ENCODE measurements at regions not wholly inside any gene's neighbourhood (a gene's known extent, or its start where the extent isn't known, plus 50 kb on each side); places are given as distances from the start of the nearest gene placed in this dataset.

GRCh38 chr2:139380051-139380450 is 599.9 kb upstream of the NXPH2 start:
- H3K27me3 Mint-ChIP-seq, result no peaks in the 10 kb centered on the region
- H3K27ac Mint-ChIP-seq, result no peak overlapping the region
- H3K4me1 Mint-ChIP-seq, result no peaks in the 10 kb centered on the region
- no peak for ATAC-seq
- H3K4me3 Mint-ChIP-seq, result no peak overlapping the region
- H3K36me3 Mint-ChIP-seq, result no peaks in the 10 kb centered on the region
- H3K9me3 Mint-ChIP-seq, result peaks cover 17% of the 10 kb centered on the region

GRCh38 chr2:139378373-139378772 is 598.2 kb upstream of the NXPH2 start:
- peaks cover 17% of the 10 kb centered on the region for H3K9me3 Mint-ChIP-seq
- H3K4me3 Mint-ChIP-seq, result no peak overlapping the region
- H3K4me1 Mint-ChIP-seq, result no peaks in the 10 kb centered on the region
- no peaks in the 10 kb centered on the region for H3K36me3 Mint-ChIP-seq
- H3K27ac Mint-ChIP-seq, result no peak overlapping the region
- H3K27me3 Mint-ChIP-seq, result no peaks in the 10 kb centered on the region
- ATAC-seq, result no peak

- peaks cover 15% of the 10 kb centered on the region for H3K9me3 Mint-ChIP-seq
- H3K4me3 Mint-ChIP-seq, result no peak overlapping the region
- no peaks in the 10 kb centered on the region for H3K4me1 Mint-ChIP-seq
- no peaks in the 10 kb centered on the region for H3K36me3 Mint-ChIP-seq
- no peak overlapping the region for H3K27ac Mint-ChIP-seq
- ATAC-seq, result no peak
- H3K27me3 Mint-ChIP-seq, result no peaks in the 10 kb centered on the region
Measured at GRCh38 chr2:139374296-139374850, 594.2 kb upstream of the NXPH2 start.

- peaks cover 4% of the 10 kb centered on the region for H3K9me3 Mint-ChIP-seq
- no peaks in the 10 kb centered on the region for H3K4me1 Mint-ChIP-seq
- H3K4me3 Mint-ChIP-seq, result no peak overlapping the region
- H3K27ac Mint-ChIP-seq, result no peak overlapping the region
- no peaks in the 10 kb centered on the region for H3K36me3 Mint-ChIP-seq
- no peak for ATAC-seq
- no peaks in the 10 kb centered on the region for H3K27me3 Mint-ChIP-seq
Measured at GRCh38 chr2:139369423-139370409, 589.5 kb upstream of the NXPH2 start.

- no peaks in the 10 kb centered on the region for H3K4me1 Mint-ChIP-seq
- peaks cover 8% of the 10 kb centered on the region for H3K9me3 Mint-ChIP-seq
- no peaks in the 10 kb centered on the region for H3K36me3 Mint-ChIP-seq
- H3K27me3 Mint-ChIP-seq, result no peaks in the 10 kb centered on the region
- H3K27ac Mint-ChIP-seq, result no peak overlapping the region
- no peak for ATAC-seq
- no peak overlapping the region for H3K4me3 Mint-ChIP-seq
Measured at GRCh38 chr2:139367416-139367815, 587.2 kb upstream of the NXPH2 start.

- no peak for ATAC-seq
Measured at GRCh38 chr2:139366681-139367080, 586.5 kb upstream of the NXPH2 start.

GRCh38 chr2:139365189-139365588 is 585.0 kb upstream of the NXPH2 start:
- no peaks in the 10 kb centered on the region for H3K4me1 Mint-ChIP-seq

More at GRCh38 chr2:139366681-139367080, 586.5 kb upstream of the NXPH2 start:
- H3K9me3 Mint-ChIP-seq, result peaks cover 8% of the 10 kb centered on the region
- no peaks in the 10 kb centered on the region for H3K4me1 Mint-ChIP-seq
- H3K4me3 Mint-ChIP-seq, result no peak overlapping the region
- H3K27me3 Mint-ChIP-seq, result no peaks in the 10 kb centered on the region
- H3K27ac Mint-ChIP-seq, result no peak overlapping the region
- H3K36me3 Mint-ChIP-seq, result no peaks in the 10 kb centered on the region

GRCh38 chr2:139360654-139361053 is 580.5 kb upstream of the NXPH2 start:
- Mint-ChIP-seq H3K9me3 (peaks cover 5% of the 10 kb centered on the region), H3K27me3 (no peaks in the 10 kb centered on the region), H3K4me3 (no peak overlapping the region), H3K36me3 (no peaks in the 10 kb centered on the region), H3K4me1 (no peaks in the 10 kb centered on the region), H3K27ac (no peak overlapping the region)
- ATAC-seq, result no peak

More at GRCh38 chr2:139365189-139365588, 585.0 kb upstream of the NXPH2 start:
- Mint-ChIP-seq H3K27ac (no peak overlapping the region), H3K36me3 (no peaks in the 10 kb centered on the region), H3K4me3 (no peak overlapping the region), H3K27me3 (no peaks in the 10 kb centered on the region), H3K9me3 (peaks cover 6% of the 10 kb centered on the region)
- ATAC-seq, result no peak

- Mint-ChIP-seq H3K27me3 (no peaks in the 10 kb centered on the region), H3K36me3 (no peaks in the 10 kb centered on the region), H3K4me3 (no peak overlapping the region), H3K27ac (no peak overlapping the region), H3K4me1 (no peaks in the 10 kb centered on the region), H3K9me3 (peaks cover 5% of the 10 kb centered on the region)
- ATAC-seq, result no peak
Measured at GRCh38 chr2:139359818-139360217, 579.6 kb upstream of the NXPH2 start.

- Mint-ChIP-seq H3K4me1 (no peaks in the 10 kb centered on the region), H3K36me3 (no peaks in the 10 kb centered on the region), H3K27me3 (no peaks in the 10 kb centered on the region), H3K27ac (no peak overlapping the region), H3K9me3 (peaks cover 6% of the 10 kb centered on the region), H3K4me3 (no peak overlapping the region)
- ATAC-seq, result no peak
Measured at GRCh38 chr2:139357972-139358371, 577.8 kb upstream of the NXPH2 start.

GRCh38 chr2:139354518-139354917 is 574.3 kb upstream of the NXPH2 start:
- Mint-ChIP-seq H3K9me3 (peaks cover 10% of the 10 kb centered on the region), H3K27me3 (no peaks in the 10 kb centered on the region), H3K4me3 (no peak overlapping the region), H3K36me3 (no peaks in the 10 kb centered on the region), H3K27ac (no peak overlapping the region), H3K4me1 (no peaks in the 10 kb centered on the region)
- no peak for ATAC-seq

GRCh38 chr2:139353874-139354273 is 573.7 kb upstream of the NXPH2 start:
- Mint-ChIP-seq H3K4me1 (no peaks in the 10 kb centered on the region), H3K9me3 (peaks cover 15% of the 10 kb centered on the region), H3K27ac (no peak overlapping the region), H3K27me3 (no peaks in the 10 kb centered on the region), H3K4me3 (no peak overlapping the region), H3K36me3 (no peaks in the 10 kb centered on the region)
- no peak for ATAC-seq

GRCh38 chr2:139317259-139317658 is 537.1 kb upstream of the NXPH2 start:
- no peak for ATAC-seq
- H3K9me3 Mint-ChIP-seq, result no peaks in the 10 kb centered on the region
- no peaks in the 10 kb centered on the region for H3K36me3 Mint-ChIP-seq
- no peaks in the 10 kb centered on the region for H3K27me3 Mint-ChIP-seq
- H3K4me1 Mint-ChIP-seq, result no peaks in the 10 kb centered on the region
- H3K4me3 Mint-ChIP-seq, result no peak overlapping the region
- H3K27ac Mint-ChIP-seq, result no peak overlapping the region

GRCh38 chr2:139314059-139314458 is 533.9 kb upstream of the NXPH2 start:
- Mint-ChIP-seq H3K4me1 (no peaks in the 10 kb centered on the region), H3K9me3 (peaks cover 4% of the 10 kb centered on the region), H3K36me3 (no peaks in the 10 kb centered on the region), H3K27ac (no peak overlapping the region), H3K4me3 (no peak overlapping the region), H3K27me3 (no peaks in the 10 kb centered on the region)
- ATAC-seq, result no peak

- H3K27me3 Mint-ChIP-seq, result no peaks in the 10 kb centered on the region
- no peaks in the 10 kb centered on the region for H3K36me3 Mint-ChIP-seq
- no peak for ATAC-seq
- H3K27ac Mint-ChIP-seq, result no peak overlapping the region
- H3K4me3 Mint-ChIP-seq, result no peak overlapping the region
- H3K4me1 Mint-ChIP-seq, result no peaks in the 10 kb centered on the region
- peaks cover 9% of the 10 kb centered on the region for H3K9me3 Mint-ChIP-seq
Measured at GRCh38 chr2:139296672-139297209, 516.6 kb upstream of the NXPH2 start.
